ENCODE measurements at regions not wholly inside any gene's neighbourhood (a gene's known extent, or its start where the extent isn't known, plus 50 kb on each side); places are given as distances from the start of the nearest gene placed in this dataset.

DNA sequence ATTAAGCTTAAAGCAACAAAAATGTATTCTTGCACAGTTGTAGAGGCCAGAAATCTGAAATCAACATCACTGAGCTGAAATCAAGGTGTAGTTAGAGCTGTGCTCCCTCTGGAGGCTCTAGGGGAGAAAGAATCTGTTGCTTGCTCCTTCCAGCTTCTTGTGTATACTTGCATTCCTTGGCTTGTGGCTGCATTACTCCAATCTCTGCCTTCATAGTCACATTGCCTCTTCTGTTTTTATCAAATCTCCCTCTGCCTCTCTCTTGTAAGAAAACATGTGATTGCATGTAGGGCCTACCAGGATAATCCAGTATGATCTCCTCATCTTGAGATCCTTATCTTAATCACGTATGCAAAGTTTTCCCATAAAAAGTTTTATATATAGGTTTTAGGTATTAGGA is 487.9 kb upstream of the SGO1 start:
- TF ChIP-seq, protein P1, sequence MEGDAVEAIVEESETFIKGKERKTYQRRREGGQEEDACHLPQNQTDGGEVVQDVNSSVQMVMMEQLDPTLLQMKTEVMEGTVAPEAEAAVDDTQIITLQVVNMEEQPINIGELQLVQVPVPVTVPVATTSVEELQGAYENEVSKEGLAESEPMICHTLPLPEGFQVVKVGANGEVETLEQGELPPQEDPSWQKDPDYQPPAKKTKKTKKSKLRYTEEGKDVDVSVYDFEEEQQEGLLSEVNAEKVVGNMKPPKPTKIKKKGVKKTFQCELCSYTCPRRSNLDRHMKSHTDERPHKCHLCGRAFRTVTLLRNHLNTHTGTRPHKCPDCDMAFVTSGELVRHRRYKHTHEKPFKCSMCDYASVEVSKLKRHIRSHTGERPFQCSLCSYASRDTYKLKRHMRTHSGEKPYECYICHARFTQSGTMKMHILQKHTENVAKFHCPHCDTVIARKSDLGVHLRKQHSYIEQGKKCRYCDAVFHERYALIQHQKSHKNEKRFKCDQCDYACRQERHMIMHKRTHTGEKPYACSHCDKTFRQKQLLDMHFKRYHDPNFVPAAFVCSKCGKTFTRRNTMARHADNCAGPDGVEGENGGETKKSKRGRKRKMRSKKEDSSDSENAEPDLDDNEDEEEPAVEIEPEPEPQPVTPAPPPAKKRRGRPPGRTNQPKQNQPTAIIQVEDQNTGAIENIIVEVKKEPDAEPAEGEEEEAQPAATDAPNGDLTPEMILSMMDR (IDR thresholded peaks at IDR 0.05; ENCODE audit: poor library complexity, severe bottlenecking) = no peak
- TF ChIP-seq EP300 (conservative IDR thresholded peaks at IDR 0.05; ENCODE audit: poor library complexity, severe bottlenecking) (no peak), EZH2 (IDR thresholded peaks at IDR 0.05; ENCODE audit: borderline replicate concordance, insufficient read depth, low read length, poor library complexity, severe bottlenecking) (no peak), SMC3 (conservative IDR thresholded peaks at IDR 0.05; ENCODE audit: poor library complexity) (no peak), POLR2AphosphoS5 (IDR thresholded peaks at IDR 0.05) (no peak), MXI1 (conservative IDR thresholded peaks at IDR 0.05; ENCODE audit: poor library complexity, severe bottlenecking) (no peak), RAD21 (conservative IDR thresholded peaks at IDR 0.05) (no peak)
- TF ChIP-seq, protein P2, sequence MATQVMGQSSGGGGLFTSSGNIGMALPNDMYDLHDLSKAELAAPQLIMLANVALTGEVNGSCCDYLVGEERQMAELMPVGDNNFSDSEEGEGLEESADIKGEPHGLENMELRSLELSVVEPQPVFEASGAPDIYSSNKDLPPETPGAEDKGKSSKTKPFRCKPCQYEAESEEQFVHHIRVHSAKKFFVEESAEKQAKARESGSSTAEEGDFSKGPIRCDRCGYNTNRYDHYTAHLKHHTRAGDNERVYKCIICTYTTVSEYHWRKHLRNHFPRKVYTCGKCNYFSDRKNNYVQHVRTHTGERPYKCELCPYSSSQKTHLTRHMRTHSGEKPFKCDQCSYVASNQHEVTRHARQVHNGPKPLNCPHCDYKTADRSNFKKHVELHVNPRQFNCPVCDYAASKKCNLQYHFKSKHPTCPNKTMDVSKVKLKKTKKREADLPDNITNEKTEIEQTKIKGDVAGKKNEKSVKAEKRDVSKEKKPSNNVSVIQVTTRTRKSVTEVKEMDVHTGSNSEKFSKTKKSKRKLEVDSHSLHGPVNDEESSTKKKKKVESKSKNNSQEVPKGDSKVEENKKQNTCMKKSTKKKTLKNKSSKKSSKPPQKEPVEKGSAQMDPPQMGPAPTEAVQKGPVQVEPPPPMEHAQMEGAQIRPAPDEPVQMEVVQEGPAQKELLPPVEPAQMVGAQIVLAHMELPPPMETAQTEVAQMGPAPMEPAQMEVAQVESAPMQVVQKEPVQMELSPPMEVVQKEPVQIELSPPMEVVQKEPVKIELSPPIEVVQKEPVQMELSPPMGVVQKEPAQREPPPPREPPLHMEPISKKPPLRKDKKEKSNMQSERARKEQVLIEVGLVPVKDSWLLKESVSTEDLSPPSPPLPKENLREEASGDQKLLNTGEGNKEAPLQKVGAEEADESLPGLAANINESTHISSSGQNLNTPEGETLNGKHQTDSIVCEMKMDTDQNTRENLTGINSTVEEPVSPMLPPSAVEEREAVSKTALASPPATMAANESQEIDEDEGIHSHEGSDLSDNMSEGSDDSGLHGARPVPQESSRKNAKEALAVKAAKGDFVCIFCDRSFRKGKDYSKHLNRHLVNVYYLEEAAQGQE (IDR thresholded peaks at IDR 0.05; ENCODE audit: borderline replicate concordance) = no peak

Data from neural cell (in vitro differentiated cells).